CD4-positive, alpha-beta T cell treated with Interleukin-12 subunit alpha and Interleukin-12 subunit beta, for 1 hour (primary cell): ENCODE measurements at regions not wholly inside any gene's neighbourhood (a gene's known extent, or its start where the extent isn't known, plus 50 kb on each side); places are given as distances from the start of the nearest gene placed in this dataset.
A peak's percentile ranks its signal among the peaks of the same experiment; 100 is the strongest.
"Not testable (repeated sequence)": the region's sequence is repeated elsewhere in the genome, so short reads cannot be mapped to it uniquely, and the experiment has no call there.

Experiments
- DNase-seq: peaks from one replicate; pipeline ENCODE4 v3.0.0-alpha.2; 2020

DNA sequence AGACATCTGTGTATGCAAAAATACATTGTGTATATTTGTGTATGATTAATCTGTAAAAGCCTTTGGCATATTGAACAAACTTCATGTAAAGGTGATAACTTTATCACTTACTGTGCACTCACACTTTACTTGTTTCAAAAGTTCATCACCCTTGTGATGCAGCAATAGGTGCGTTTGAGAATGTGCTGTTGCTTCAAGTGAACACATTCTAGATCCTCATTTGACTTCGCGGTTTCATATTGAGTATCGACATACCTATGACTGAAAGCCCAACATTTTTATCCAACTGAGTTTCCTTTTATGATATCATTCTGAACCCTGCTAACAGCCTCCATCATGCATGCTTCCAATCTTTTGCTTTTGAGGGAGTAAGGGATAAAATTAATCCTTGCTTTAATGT, 1086.9 kb downstream of the TMEM121 start:
- no peak for DNase-seq

DNA sequence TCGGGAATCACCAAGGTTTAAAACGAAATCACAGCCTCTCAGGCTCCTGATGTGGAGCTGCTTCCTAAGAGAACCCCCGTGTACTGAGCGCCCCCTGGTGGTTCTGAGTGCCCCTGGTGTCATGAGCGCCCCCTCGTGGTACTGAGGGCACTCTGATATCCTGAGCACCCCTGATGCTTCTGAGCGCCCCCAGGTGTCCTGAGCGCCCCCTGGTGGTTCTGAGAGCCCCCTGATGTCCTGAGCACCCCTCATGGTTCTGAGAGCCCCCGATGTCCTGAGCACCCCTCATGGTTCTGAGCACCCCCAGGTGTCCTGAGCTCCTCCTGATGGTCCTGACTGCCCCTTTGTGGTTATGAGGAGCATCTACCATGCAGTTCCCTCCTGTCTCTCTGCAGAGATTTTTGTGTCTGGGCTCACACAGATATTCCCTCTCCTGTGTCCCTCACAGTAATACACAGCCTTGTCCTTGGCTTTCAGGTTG, 1092.1 kb downstream of the TMEM121 start:
- DNase-seq, result peak; percentile 85

DNA sequence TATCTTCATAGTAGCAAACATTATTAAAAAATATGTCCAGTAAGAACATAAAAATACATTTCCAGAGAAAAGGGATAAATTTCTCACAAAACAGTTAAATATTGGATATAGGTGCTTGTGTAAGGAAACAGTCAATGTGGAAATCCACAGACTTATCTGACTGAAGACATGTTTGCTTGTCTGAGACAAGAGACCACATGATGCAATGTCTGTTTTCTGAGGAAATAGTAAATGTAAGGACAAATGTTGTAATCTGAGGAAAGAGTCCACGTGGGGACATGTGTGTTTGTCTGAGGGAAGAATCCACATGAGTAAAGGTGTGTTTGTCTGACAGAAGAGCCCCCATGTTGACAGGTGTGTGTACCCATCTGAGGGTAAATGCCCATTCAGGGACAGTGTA, 1093.2 kb downstream of the TMEM121 start:
- no peak for DNase-seq

DNA sequence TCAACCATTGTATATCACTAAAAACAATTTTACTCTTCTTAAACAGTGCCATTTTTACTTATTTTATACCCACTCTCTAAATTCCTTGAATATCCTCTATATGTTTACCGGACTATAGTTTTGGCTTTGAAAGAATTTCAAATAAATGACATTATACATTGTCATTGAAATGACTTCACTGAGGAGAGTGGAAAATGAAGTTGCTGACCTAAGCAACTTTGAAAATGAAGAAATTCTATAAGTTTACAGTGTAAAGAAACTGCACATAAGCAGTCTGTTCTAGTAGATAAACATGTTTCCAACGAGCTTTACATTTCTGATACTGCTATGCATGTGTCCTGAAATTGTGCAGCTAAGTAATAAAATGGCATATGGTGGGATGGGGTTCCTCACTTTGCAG, 1094.0 kb downstream of the TMEM121 start:
- DNase-seq, result no peak

DNA sequence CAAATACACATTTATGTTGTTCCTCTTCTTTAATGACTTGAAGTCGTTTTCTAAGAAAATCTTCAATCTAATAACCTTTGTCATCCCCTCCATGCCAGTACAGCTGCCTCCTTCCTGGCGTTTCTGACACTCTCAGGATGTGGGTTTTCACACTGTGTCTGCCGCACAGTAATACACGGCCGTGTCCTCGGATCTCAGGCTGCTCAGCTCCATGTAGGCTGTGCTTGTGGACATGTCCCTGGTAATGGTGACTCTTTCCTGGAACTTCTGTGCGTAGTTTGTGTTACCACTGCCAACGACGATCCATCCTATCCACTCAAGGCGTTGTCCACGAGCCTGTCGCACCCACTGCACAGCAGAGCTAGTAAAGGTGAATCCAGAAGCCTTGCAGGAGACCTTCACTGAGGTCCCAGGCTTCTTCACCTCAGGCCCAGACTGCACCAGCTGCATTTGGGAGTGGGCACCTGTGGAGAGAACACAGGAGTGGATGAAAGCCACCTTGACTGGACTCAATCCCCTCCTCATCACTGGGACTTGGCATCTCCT, 1095.9 kb downstream of the TMEM121 start:
- peak; percentile 35 for DNase-seq

DNA sequence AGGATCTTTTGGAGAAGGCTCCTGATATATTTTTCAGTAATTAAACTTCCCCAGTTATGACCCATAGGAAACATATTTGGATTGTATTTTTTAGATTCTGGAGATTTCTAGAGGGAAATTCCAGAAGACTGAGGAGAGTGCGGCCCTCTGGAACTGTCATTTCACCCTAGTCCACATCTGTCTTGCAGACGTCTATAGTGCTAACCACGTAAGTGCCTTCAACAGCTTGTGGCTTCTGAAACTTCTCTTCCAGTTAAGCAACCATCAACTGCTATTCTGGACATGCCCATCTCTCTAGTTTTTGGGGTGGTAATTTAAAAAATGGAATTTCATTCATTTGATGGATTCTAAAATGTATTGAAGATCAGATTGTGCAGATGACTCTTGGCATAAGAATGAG, 1098.8 kb downstream of the TMEM121 start:
- no peak for DNase-seq

DNA sequence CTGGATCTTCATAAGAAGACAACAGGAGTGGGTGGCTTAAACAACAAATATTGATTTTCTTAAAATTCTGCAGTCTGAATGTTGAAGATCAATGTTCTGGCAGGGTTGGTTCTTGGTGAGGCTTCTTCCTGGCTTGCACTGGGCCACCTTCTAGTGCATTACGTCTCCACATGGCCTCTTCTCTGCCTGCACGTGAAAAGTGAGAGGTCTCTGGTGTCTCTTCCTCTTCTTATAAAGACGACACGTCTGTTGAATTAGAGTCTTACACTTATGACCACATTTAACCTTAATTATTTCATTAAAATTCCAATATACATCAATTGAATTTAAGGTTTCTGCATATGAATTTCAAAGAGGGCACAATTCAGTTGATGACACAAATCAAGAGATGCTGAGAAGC, 1100.1 kb downstream of the TMEM121 start:
- not testable (repeated sequence) for DNase-seq

DNA sequence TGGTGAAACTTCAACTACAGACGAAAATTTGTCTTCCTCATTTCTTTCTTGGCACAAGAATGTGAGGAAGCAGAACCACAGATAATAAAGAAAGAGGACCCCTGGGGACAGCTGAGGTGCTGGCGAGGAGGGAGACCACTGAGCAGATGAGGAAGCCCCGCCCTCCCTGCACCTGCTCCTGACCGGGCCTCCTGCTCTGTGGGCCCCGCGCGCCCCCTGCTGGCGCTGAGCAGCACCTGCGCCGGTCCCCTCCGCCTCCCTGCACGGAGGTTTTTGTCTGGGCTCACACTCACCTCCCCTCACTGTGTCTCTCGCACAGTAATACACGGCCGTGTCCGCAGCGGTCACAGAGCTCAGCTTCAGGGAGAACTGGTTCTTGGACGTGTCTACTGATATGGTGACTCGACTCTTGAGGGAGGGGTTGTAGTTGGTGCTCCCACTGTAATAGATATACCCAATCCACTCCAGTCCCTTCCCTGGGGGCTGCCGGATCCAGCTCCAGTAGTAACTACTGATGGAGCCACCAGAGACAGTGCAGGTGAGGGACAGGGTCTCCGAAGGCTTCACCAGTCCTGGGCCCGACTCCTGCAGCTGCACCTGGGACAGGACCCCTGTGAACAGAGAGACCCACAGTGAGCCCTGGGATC, 1100.7 kb downstream of the TMEM121 start:
- DNase-seq, result peak; percentile 77

DNA sequence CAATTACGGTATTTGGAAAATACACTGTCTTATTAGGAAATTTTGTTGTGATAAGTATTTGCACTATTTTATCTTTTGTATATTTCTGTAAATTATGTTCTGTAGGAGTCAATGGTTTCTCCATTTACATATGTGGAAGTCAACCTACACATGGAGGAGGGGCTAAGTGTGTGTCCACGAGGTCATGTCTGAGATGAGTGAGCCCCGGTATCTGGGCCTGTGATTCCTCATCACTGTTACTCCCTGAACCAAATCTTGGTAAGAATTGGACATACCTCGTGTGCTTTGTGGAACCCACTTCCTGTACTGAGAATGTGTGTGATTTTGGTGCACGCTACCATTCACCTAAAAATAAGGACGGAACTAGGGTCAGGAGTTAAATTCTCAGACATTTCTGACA, 1105.5 kb downstream of the TMEM121 start:
- no peak for DNase-seq

DNA sequence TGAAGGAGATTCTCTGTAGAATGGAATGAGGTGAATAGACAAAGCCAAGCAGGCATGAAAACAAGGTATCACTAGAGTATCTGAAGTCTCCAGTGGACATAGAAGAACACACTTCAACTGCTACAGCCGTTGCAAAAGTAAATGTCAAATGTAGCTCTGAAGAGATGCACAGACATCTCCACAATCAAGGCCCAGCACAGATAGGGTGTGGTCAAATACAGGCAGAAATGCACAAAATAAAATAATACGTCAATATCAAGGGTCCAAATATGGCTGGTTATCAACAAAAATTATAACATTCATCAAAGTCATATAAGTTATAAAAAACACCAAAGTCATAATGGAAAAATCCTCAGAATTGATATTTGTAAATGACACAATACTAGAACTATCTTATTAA, 1107.3 kb downstream of the TMEM121 start:
- DNase-seq, result no peak

DNA sequence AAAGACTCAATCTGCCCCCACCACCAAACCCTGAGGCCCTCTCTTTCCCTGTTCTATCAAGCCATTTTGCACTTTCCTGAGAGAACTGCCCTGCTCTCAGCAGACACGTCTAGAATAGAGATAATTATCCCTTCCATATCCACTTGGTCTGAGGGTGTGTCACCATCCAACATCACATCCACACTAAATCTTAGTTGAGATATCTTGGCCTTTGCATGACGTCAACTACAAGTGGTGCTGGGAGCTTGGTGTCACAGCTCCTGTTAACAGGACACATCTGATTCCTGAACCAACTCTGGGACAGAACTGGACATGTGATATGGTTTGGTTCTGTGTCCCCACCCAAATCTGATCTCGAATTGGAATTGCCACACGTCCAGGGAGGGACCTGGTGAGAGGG, 1109.2 kb downstream of the TMEM121 start:
- no peak for DNase-seq

DNA sequence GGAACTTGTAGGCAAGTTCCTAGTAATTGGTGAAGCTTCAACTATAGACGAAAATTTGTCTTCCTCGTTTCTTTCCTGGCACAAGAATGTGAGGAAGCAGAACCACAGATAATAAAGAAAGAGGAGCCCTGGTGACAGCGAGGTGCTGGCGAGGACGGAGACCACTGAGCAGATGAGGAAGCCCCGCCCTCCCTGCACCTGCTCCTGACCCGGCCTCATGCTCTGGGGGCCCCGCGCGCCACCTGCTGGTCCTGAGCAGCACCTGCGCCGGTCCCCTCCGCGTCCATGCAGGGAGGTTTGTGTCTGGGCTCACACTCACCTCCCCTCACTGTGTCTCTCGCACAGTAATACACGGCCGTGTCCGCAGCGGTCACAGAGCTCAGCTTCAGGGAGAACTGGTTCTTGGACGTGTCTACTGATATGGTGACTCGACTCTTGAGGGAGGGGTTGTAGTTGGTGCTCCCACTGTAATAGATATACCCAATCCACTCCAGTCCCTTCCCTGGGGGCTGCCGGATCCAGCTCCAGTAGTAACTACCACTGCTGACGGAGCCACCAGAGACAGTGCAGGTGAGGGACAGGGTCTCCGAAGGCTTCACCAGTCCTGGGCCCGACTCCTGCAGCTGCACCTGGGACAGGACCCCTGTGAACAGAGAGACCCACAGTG, 1112.5 kb downstream of the TMEM121 start:
- DNase-seq, result peak; percentile 73

DNA sequence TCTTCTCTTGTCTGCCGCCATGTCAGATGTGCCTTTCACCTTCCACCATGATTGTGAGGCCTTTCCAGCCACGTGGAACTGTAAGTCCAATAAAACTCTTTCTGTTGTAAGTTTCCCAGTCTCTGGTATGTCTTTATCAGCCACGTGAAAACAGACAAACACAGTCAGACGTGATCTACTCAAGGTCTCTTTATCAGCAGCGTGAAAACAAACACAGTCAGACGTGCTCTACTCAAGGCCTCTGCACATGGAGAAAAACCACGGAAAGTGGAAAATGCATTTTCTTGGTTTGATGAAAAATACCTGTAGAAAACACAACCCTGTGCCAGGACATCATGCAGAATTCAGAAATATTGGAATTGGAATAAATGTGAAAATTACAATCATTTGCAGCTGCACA, 1115.7 kb downstream of the TMEM121 start:
- no peak for DNase-seq

DNA sequence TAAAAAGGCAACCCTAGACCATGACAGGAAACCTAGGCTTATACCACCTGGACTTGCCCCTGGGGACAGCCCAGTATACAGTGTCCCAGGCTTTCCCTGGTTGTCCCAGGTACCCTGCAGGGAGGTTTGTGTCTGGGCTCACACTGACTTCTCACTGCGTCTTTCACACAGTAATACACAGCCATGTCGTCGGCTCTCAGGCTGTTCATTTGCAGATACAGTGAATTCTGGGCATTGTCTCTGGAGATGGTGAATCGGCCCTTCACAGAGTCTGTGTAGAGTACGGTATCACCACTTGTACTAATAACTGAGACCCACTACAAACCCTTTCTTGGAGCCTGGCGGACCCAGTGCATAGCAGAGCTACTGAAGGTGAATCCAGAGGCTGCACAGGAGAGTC, 1116.6 kb downstream of the TMEM121 start:
- DNase-seq, result not testable (repeated sequence)

DNA sequence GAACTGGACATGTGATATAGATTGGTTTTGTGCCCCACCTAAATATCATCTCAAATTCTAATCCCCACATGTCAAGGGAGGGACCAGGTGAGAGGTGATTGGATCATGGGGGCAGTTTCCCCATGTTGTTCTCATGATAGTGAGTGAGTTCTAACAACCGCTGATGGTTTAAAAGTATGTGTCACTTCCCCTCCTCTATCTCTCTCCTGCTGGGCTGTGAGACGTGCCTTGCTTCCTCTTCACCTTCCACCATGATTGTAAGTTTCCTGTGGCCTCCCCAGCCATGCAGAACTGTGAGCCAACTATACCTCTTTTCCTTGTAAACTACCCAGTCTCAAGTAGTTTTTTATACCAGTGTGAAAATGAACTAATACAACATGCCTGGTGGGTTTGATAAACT, 1122.5 kb downstream of the TMEM121 start:
- not testable (repeated sequence) for DNase-seq

DNA sequence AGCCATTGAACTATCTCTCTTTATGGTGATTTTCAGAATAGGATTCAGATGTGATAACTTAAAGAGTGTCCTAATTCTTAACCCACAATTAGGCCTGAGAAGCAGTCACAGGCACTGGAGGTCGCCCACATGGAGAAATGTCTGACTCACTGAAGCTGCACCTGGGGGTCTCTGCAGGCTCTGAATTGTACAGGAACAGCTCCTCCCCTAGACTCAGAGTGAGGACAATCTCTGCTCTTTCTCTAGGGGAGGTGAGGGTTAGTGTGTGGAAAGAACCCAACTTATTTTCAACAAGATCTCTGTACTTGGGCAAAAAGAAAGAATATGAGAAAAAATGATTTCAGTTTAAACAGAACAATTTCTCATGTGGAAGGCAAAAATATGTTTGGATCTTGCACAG, 1124.6 kb downstream of the TMEM121 start:
- DNase-seq, result no peak

DNA sequence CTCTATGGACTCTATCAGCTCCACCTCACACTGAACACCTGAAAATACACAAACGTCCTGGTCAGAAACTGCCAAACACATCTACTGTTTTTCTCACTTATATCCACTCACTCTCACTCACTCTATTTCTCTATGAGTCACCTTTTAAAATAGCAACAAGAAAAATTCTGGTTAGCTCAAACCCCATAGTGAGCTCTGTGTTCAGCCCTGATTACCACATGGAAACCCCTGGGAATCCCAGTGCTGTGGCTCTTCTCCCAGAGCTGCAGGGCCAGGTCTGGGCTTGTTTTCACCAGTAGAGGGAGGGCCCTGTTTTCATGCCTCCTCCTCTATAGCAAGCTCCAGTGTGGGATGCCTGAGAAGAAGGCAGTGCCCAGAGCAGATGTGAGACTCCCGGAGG, 1126.1 kb downstream of the TMEM121 start:
- no peak for DNase-seq

DNA sequence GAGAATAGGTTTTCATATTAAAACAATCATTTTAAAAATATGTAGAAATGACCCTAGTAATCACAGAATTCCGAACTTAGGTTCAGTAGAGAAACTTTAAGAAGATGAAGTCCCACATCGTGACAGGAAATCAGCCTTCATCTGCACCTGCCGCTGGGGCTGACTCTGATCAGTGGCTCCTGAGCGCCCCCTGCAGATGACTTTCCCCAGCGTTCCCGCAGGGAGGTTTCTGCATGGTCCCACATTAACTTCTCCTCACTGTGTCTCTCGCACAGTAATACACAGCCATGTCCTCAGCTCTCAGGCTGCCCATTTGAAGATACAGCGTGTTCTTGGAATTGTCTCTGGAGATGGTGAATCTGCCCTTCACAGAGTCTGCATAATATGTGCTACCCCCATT, 1131.1 kb downstream of the TMEM121 start:
- peak; percentile 65 for DNase-seq

DNA sequence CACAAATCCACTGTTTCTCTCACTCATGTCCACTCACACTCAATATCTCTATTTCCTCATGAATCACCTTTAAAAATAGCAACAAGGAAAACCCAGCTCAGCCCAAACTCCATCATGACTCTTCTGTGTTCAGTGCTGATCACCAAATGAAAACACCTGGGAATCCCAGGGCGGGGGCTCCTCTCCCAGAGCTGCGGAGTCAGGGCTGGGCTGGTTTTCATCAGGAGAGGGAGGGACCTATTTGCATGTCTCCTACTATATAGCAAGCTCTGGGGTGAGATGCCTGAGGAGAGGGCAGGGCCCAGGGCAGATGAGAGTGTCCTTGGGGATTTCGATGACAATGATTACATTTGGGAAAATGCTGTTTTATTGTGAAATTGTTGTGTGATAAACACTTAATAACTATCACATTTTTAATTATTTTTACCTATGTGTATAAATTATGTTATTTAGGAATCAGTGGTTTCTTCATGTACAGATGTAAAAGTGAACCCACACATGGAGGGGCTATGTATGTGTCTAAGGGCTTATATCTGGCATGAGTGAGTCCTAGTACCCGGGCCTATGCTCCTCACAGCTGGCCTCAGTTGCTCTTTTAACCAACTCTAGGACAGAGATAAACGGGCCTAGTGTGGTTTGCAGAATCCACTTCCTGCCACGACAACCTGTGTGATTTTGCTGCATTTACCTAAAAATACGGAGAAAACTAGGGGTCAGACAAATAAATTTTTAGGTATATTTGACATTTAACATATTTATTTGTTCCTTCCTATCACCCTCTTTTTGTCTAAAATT, 1131.9 kb downstream of the TMEM121 start:
- DNase-seq, result not testable (repeated sequence)

DNA sequence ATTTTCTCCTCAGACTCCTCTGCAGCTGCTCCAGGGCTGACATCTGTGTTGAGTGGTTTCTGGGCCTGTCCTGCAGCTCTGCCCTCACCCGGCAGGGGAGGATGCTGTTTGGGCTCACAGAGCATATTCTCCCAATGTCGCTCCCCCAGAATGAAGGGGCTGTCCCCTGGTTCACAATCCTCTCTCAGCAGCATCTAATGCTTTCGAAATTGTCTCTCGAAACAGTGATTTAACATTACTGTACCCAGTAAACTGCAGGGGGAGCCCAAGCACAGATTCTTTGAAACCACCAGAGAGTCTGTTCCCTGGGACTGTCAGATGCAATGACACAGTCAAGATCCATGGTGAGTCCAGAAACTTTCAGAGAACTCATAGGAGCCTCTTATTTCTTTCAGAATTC, 1135.2 kb downstream of the TMEM121 start:
- DNase-seq, result peak; percentile 68

DNA sequence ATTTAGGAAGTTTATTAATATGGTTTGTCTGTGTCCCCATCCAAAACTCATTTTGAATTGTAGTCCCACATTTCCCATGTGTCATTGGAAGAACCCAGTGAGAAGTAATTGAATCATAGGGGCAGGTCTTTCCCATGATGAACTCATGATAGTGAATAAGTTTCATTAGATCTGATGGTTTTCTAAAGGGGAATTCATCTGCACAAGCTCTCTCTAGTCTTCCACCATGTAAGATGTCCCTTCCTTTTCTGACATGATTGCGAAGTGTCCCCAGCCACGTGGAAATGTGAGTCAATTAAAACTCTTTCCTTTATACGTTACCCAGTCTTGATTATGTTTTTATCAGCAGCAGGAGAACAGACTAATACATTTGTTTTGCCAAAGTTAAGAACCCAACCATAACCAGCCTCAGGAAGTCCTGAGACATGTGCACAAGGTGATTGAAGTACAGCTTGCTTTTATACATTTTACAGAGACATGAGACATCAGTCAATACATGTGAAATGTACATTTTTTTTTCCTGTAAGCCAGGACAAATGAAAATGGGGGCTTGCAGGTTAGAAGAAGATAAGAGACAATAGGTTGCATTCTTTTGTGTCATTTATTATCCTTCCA, 1136.7 kb downstream of the TMEM121 start:
- no peak for DNase-seq

DNA sequence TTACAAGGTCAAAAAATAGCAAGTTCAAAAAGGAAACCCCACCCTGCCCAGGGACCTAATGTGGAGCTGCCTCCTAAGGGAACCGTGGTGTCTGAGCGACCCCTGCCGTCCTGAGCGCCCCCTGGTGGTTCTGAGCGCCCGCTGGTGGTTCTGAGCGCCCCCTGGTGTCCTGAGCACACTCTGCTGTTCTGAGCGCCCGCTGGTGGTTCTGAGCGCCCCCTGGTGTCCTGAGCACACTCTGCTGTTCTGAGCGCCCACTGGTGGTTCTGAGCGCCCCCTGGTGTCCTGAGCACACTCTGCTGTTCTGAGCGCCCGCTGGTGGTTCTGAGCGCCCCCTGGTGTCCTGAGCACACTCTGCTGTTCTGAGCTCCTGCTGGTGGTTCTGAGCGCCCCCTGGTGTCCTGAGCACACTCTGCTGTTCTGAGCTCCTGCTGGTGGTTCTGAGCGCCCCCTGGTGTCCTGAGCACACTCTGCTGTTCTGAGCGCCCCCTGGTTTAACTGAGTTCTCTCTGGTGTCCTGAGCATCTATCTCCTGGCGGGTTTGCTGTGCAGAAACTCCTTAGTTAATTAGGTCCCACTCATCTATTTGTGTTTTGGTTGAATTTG, 1137.5 kb downstream of the TMEM121 start:
- peak; percentile 67 for DNase-seq

DNA sequence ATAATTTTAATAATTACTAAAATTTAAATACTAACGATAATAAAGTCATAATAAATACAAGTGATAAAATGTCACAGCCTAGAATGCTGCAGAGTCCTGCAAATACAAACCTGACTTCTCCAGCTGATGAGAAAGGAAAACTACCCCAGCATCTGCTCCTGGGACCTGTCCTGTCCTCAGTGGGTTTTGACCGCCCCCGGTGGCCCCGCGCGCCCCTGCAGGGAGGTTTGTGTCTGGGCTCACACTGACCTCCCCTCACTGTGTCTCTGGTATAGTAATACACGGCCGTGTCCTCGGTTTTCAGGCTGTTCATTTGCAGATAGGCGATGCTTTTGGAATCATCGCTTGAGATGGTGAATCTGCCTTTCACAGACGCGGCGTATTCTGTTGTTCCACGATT, 1139.4 kb downstream of the TMEM121 start:
- DNase-seq, result no peak
